Neural progenitor cell (in vitro differentiated cells): ENCODE measurements at regions not wholly inside any gene's neighbourhood (a gene's known extent, or its start where the extent isn't known, plus 50 kb on each side); places are given as distances from the start of the nearest gene placed in this dataset.

Source experiments
- DNase-seq: peaks from one replicate; pipeline ENCODE4 v3.0.0-alpha.2; 2016; ENCODE audit warnings: low spot score
- H2AFZ ChIP-seq: fragments of 200-600 bp; sonication (generic); replicated peaks from 2 replicates; pipeline ENCODE4 v1.6.1; 2016; ENCODE audit warnings: antibody characterized with exemption
- H3F3A ChIP-seq: fragments of 200-600 bp; sonication (generic); 2 replicates; pipeline ENCODE4 v1.6.1; 2016; ENCODE audit warnings: antibody characterized with exemption, low read depth
- H3K27ac ChIP-seq: fragments of 200-600 bp; sonication (generic); 2 replicates; pipeline ENCODE4 v1.5.1; 2016; ENCODE audit warnings: mild to moderate bottlenecking
- H3K27me3 ChIP-seq: fragments of 200-600 bp; sonication (generic); 2 replicates; pipeline ENCODE4 v1.6.1; 2016; ENCODE audit warnings: mild to moderate bottlenecking, moderate library complexity
- H3K36me3 ChIP-seq: fragments of 200-600 bp; sonication (generic); 2 replicates; pipeline ENCODE4 v1.5.1; 2016
- H3K4me1 ChIP-seq: fragments of 200-600 bp; sonication (generic); 2 replicates; pipeline ENCODE4 v1.6.1; 2016; ENCODE audit warnings: mixed run types
- H3K4me2 ChIP-seq: fragments of 200-600 bp; sonication (generic); 2 replicates; pipeline ENCODE4 v1.6.1; 2016
- H3K4me3 ChIP-seq: fragments of 200-600 bp; sonication (generic); 2 replicates; pipeline ENCODE4 v1.5.1; 2016
- H3K79me2 ChIP-seq: fragments of 200-600 bp; sonication (generic); 2 replicates; pipeline ENCODE4 v1.6.1; 2016; ENCODE audit warnings: low read depth
- H3K9ac ChIP-seq: fragments of 200-600 bp; sonication (generic); 2 replicates; pipeline ENCODE4 v1.6.1; 2016
- H3K9me3 ChIP-seq: fragments of 200-600 bp; sonication (generic); 2 replicates; pipeline ENCODE4 v1.5.1; 2016; ENCODE audit warnings: low read depth
- H4K20me1 ChIP-seq: fragments of 200-600 bp; sonication (generic); 2 replicates; pipeline ENCODE4 v1.6.1; 2016; ENCODE audit warnings: low read depth
- H3K27ac Mint-ChIP-seq: 3 replicates; pipeline ENCODE4 v1.8.0; 2021; ENCODE audit warnings: mixed read lengths
- H3K27me3 Mint-ChIP-seq: 2 replicates; pipeline ENCODE4 v1.8.0; 2022; ENCODE audit warnings: low read depth, mild to moderate bottlenecking, inconsistent platforms, moderate library complexity, mixed read lengths; ENCODE audit not compliant: insufficient read depth
- H3K36me3 Mint-ChIP-seq: 3 replicates; pipeline ENCODE4 v1.8.0; 2021; ENCODE audit warnings: mixed read lengths
- H3K4me1 Mint-ChIP-seq: 3 replicates; pipeline ENCODE4 v1.8.0; 2021; ENCODE audit warnings: mixed read lengths
- H3K4me3 Mint-ChIP-seq: 3 replicates; pipeline ENCODE4 v1.8.0; 2021; ENCODE audit warnings: mild to moderate bottlenecking, moderate library complexity, mixed read lengths
- H3K9me3 Mint-ChIP-seq: 3 replicates; pipeline ENCODE4 v1.8.0; 2020; ENCODE audit warnings: mixed read lengths
- CTCF ChIP-seq: fragments of 200-600 bp; sonication (generic); IDR thresholded peaks from 2 replicates; pipeline ENCODE4 v1.5.1; 2017; ENCODE audit warnings: antibody characterized with exemption, mild to moderate bottlenecking
- EZH2 ChIP-seq: fragments of 200-600 bp; sonication (generic); IDR thresholded peaks from 2 replicates; pipeline ENCODE4 v1.6.1; 2017; ENCODE audit warnings: antibody characterized with exemption, mild to moderate bottlenecking, moderate library complexity
- EZH2phosphoT487 ChIP-seq: fragments of 200-600 bp; sonication (generic); IDR thresholded peaks from 2 replicates; pipeline ENCODE4 v1.6.1; 2017; ENCODE audit warnings: antibody characterized with exemption

GRCh38 chrX:7570432-7571029, 272.4 kb upstream of the VCX start:
- Histone ChIP-seq H3K27ac (no peak overlapping the region), H3K9me3 (peaks cover 4% of the 10 kb centered on the region), H4K20me1 (no peaks in the 10 kb centered on the region), H3F3A (no peaks in the 10 kb centered on the region), H2AFZ (no peak overlapping the region), H3K36me3 (no peaks in the 10 kb centered on the region), H3K4me1 (no peaks in the 10 kb centered on the region), H3K9ac (no peak overlapping the region), H3K27me3 (no peaks in the 10 kb centered on the region), H3K4me3 (no peak overlapping the region), H3K4me2 (peak overlapping the region; percentile 11), H3K79me2 (no peaks in the 10 kb centered on the region)
- H3K27me3 Mint-ChIP-seq = no peaks in the 10 kb centered on the region
- no peaks in the 10 kb centered on the region for H3K9me3 Mint-ChIP-seq
- peaks cover 10% of the 10 kb centered on the region for H3K4me1 Mint-ChIP-seq
- TF ChIP-seq CTCF (no peak), EZH2 (no peak), EZH2phosphoT487 (no peak)
- peak; percentile 20 for DNase-seq
- no peak overlapping the region for H3K4me3 Mint-ChIP-seq
- no peak overlapping the region for H3K27ac Mint-ChIP-seq
- H3K36me3 Mint-ChIP-seq = no peaks in the 10 kb centered on the region

GRCh38 chrX:7568597-7568996, 274.4 kb upstream of the VCX start:
- Mint-ChIP-seq H3K27me3 (no peaks in the 10 kb centered on the region), H3K36me3 (no peaks in the 10 kb centered on the region), H3K9me3 (no peaks in the 10 kb centered on the region), H3K4me3 (no peak overlapping the region), H3K27ac (no peak overlapping the region), H3K4me1 (peaks cover 10% of the 10 kb centered on the region)
- no peak overlapping the region for H3K4me3 ChIP-seq
- no peaks in the 10 kb centered on the region for H3K79me2 ChIP-seq
- no peaks in the 10 kb centered on the region for H3K36me3 ChIP-seq
- DNase-seq = no peak
- H3K9ac ChIP-seq = no peak overlapping the region
- no peaks in the 10 kb centered on the region for H3K4me1 ChIP-seq
- H3K27ac ChIP-seq = no peak overlapping the region
- H3K27me3 ChIP-seq = no peaks in the 10 kb centered on the region
- no peak overlapping the region for H2AFZ ChIP-seq
- TF ChIP-seq CTCF (no peak), EZH2 (no peak), EZH2phosphoT487 (no peak)
- H4K20me1 ChIP-seq = no peaks in the 10 kb centered on the region
- no peaks in the 10 kb centered on the region for H3F3A ChIP-seq
- peaks cover 4% of the 10 kb centered on the region for H3K9me3 ChIP-seq
- no peak overlapping the region for H3K4me2 ChIP-seq

DNA sequence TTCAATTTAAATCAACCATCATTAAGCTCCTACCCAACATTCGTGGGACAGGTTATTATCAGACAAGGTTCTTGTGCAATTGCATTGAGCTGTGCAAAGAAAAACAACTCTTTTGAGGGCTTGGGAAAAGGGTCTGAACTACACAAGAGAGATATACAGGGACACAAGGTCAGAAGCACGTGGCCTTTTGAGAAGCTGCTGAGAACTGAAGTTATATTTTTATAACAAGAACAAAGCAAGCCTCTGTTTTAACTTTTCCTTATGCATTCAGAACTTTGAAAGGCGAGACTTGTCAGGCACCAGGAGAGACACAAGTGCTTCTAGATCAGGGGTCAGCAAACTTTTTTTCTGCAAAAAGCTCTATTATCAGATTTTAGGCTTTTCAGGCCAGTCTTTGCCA, 274.8 kb upstream of the VCX start:
- Histone ChIP-seq H3K9ac (no peak overlapping the region), H3K27me3 (no peaks in the 10 kb centered on the region), H3F3A (no peaks in the 10 kb centered on the region), H2AFZ (no peak overlapping the region), H3K79me2 (no peaks in the 10 kb centered on the region), H3K9me3 (peaks cover 4% of the 10 kb centered on the region), H3K4me2 (no peak overlapping the region), H3K36me3 (no peaks in the 10 kb centered on the region), H3K4me3 (no peak overlapping the region), H4K20me1 (no peaks in the 10 kb centered on the region), H3K4me1 (no peaks in the 10 kb centered on the region), H3K27ac (no peak overlapping the region)
- no peak for DNase-seq
- no peaks in the 10 kb centered on the region for H3K27me3 Mint-ChIP-seq
- H3K27ac Mint-ChIP-seq = no peak overlapping the region
- no peak overlapping the region for H3K4me3 Mint-ChIP-seq
- H3K4me1 Mint-ChIP-seq = peaks cover 10% of the 10 kb centered on the region
- no peak for TF ChIP-seq EZH2phosphoT487
- no peak for TF ChIP-seq CTCF
- TF ChIP-seq EZH2 = no peak
- H3K36me3 Mint-ChIP-seq = no peaks in the 10 kb centered on the region
- H3K9me3 Mint-ChIP-seq = no peaks in the 10 kb centered on the region
